Mesenchymal stem cell (in vitro differentiated cells and primary cell): ENCODE measurements at regions not wholly inside any gene's neighbourhood (a gene's known extent, or its start where the extent isn't known, plus 50 kb on each side); places are given as distances from the start of the nearest gene placed in this dataset.
A peak's percentile ranks its signal among the peaks of the same experiment; 100 is the strongest.

Experiments used
- DNase-seq: peaks from one replicate; pipeline ENCODE4 v3.0.0-alpha.2; 2013
- H2AFZ ChIP-seq: one replicate; pipeline ENCODE4 v1.6.1; 2013; ENCODE audit warnings: low read depth, mild to moderate bottlenecking, control low read depth, inconsistent platforms, low read length, moderate library complexity
- H2AK5ac ChIP-seq: 2 replicates; pipeline ENCODE4 v1.6.1; 2013; ENCODE audit warnings: low read length, moderate library complexity, mild to moderate bottlenecking, inconsistent platforms; ENCODE audit not compliant: severe bottlenecking
- H2BK120ac ChIP-seq: one replicate; pipeline ENCODE4 v1.6.1; 2013; ENCODE audit warnings: low read depth, mild to moderate bottlenecking, inconsistent platforms, low read length, moderate library complexity
- H2BK12ac ChIP-seq, 2 experiments: one replicate each; pipeline ENCODE4 v1.6.1; 2013; ENCODE audit warnings: inconsistent platforms in 2 of 2, low read length in 2 of 2, mild to moderate bottlenecking in 2 of 2, moderate library complexity in 2 of 2, control low read depth in 1 of 2
- H2BK15ac ChIP-seq: one replicate; pipeline ENCODE4 v1.6.1; 2013; ENCODE audit warnings: mild to moderate bottlenecking, low read depth, inconsistent platforms; ENCODE audit not compliant: poor library complexity, severe bottlenecking
- H2BK5ac ChIP-seq: 2 replicates; pipeline ENCODE4 v1.6.1; 2013; ENCODE audit warnings: low read depth, mild to moderate bottlenecking, low read length, control low read depth, inconsistent platforms; ENCODE audit not compliant: poor library complexity, severe bottlenecking
- H3K14ac ChIP-seq, 2 experiments: one replicate each; pipeline ENCODE4 v1.6.1; 2013; ENCODE audit warnings: inconsistent platforms in 2 of 2, low read length in 2 of 2, control low read depth in 1 of 2, mild to moderate bottlenecking in 1 of 2, moderate library complexity in 1 of 2
- H3K18ac ChIP-seq, 2 experiments: one replicate each; pipeline ENCODE4 v1.6.1; 2013; ENCODE audit warnings: inconsistent platforms in 2 of 2, low read length in 2 of 2, control low read depth in 1 of 2, low read depth in 1 of 2, mild to moderate bottlenecking in 1 of 2
- H3K23ac ChIP-seq, 2 experiments: one replicate each; pipeline ENCODE4 v1.6.1; 2013; ENCODE audit warnings: inconsistent platforms in 2 of 2, low read length in 2 of 2, mild to moderate bottlenecking in 2 of 2, moderate library complexity in 2 of 2, control low read depth in 1 of 2
- H3K27ac ChIP-seq: 2 replicates; pipeline ENCODE4 v1.5.1; 2013; ENCODE audit warnings: mild to moderate bottlenecking, moderate library complexity, low read length, control low read depth, inconsistent platforms; ENCODE audit not compliant: poor library complexity, severe bottlenecking
- H3K27me3 ChIP-seq, 2 experiments: 2 replicates each; pipeline versions ENCODE4 v1.6.1 to v1.7.0; 2013; ENCODE audit warnings: low read length in 2 of 2, mild to moderate bottlenecking in 2 of 2, moderate library complexity in 2 of 2, control low read depth in 1 of 2, inconsistent platforms in 1 of 2; ENCODE audit not compliant: control insufficient read depth in 1 of 2, insufficient read depth in 1 of 2
- H3K36me3 ChIP-seq, 2 experiments: 2 replicates each; pipeline versions ENCODE4 v1.6.1 to v1.7.0; 2013; ENCODE audit warnings: low read length in 2 of 2, control low read depth in 1 of 2, inconsistent platforms in 1 of 2, low read depth in 1 of 2, mild to moderate bottlenecking in 1 of 2; ENCODE audit not compliant: insufficient read depth in 2 of 2, control insufficient read depth in 1 of 2
- H3K4ac ChIP-seq, 2 experiments: one replicate each; pipeline ENCODE4 v1.6.1; 2013; ENCODE audit warnings: inconsistent platforms in 2 of 2, low read length in 2 of 2, mild to moderate bottlenecking in 2 of 2, moderate library complexity in 2 of 2, control low read depth in 1 of 2, low read depth in 1 of 2
- H3K4me1 ChIP-seq: 2 replicates; pipeline ENCODE4 v1.6.1; 2013; ENCODE audit warnings: low read depth, low read length, control low read depth; ENCODE audit not compliant: control insufficient read depth, insufficient read depth
- H3K4me2 ChIP-seq: 2 replicates; pipeline ENCODE4 v1.6.1; 2013; ENCODE audit warnings: low read length, mild to moderate bottlenecking, inconsistent platforms; ENCODE audit not compliant: poor library complexity, severe bottlenecking
- H3K4me3 ChIP-seq, 2 experiments: 2 replicates each; pipeline versions ENCODE4 v1.5.1 to v1.7.0; 2013; ENCODE audit warnings: low read length in 2 of 2, mild to moderate bottlenecking in 2 of 2, control low read depth in 1 of 2, low read depth in 1 of 2; ENCODE audit not compliant: insufficient read depth in 1 of 2
- H3K79me1 ChIP-seq: replicated peaks from 2 replicates; pipeline ENCODE4 v1.6.1; 2013; ENCODE audit warnings: mild to moderate bottlenecking, control low read depth, low read length, inconsistent platforms; ENCODE audit not compliant: poor library complexity, severe bottlenecking
- H3K9ac ChIP-seq: 2 replicates; pipeline ENCODE4 v1.7.0; 2013; ENCODE audit warnings: mild to moderate bottlenecking, low read length, moderate library complexity
- H3K9me3 ChIP-seq: 2 replicates; pipeline ENCODE4 v1.7.0; 2013; ENCODE audit warnings: mild to moderate bottlenecking, low read length; ENCODE audit not compliant: control insufficient read depth
- H4K8ac ChIP-seq: one replicate; pipeline ENCODE4 v1.6.1; 2013; ENCODE audit warnings: inconsistent platforms, mild to moderate bottlenecking, low read length, moderate library complexity
- H4K91ac ChIP-seq: one replicate; pipeline ENCODE4 v1.6.1; 2013; ENCODE audit warnings: mild to moderate bottlenecking, low read length, inconsistent platforms
- WGBS: methylation state at CpG from one replicate; pipeline ENCODE4 v1.1.7; 2013; ENCODE audit warnings: mixed read lengths; 5-methylcytosine and 5-hydroxymethylcytosine counted together

GRCh38 chr18:76656925-76657827 is 162.1 kb upstream of the ZNF516 start:
- DNase-seq: peak; percentile 38
- no peak overlapping the region for H3K4ac ChIP-seq
- no peak overlapping the region for H4K8ac ChIP-seq
- no peak overlapping the region for H3K9ac ChIP-seq
- no peaks in the 10 kb centered on the region for H3K36me3 ChIP-seq
- WGBS: 26% methylated on average over 5 of the region's 8 CpGs
- H3K14ac ChIP-seq: no peak overlapping the region
- H3K79me1 ChIP-seq: no peaks in the 10 kb centered on the region
- no peak overlapping the region for H3K23ac ChIP-seq
- H2AK5ac ChIP-seq: no peak overlapping the region
- no peaks in the 10 kb centered on the region for H3K9me3 ChIP-seq
- no peak overlapping the region for H3K4me3 ChIP-seq
- no peak overlapping the region for H2AFZ ChIP-seq
- no peak overlapping the region for H2BK12ac ChIP-seq
- no peak overlapping the region for H3K4me2 ChIP-seq
- no peak overlapping the region for H2BK120ac ChIP-seq
- H4K91ac ChIP-seq: no peak overlapping the region
- peaks cover 35 to 66% of the 10 kb centered on the region in 2 experiments for H3K27me3 ChIP-seq
- H2BK15ac ChIP-seq: no peak overlapping the region
- no peak overlapping the region for H3K27ac ChIP-seq
- H3K18ac ChIP-seq: no peak overlapping the region
- H2BK5ac ChIP-seq: no peak overlapping the region
- H3K4me1 ChIP-seq: no peaks in the 10 kb centered on the region

GRCh38 chr18:76654577-76654976 is 159.5 kb upstream of the ZNF516 start:
- Histone ChIP-seq H3K36me3 (no peaks in the 10 kb centered on the region), H3K4me2 (no peak overlapping the region), H3K27ac (no peak overlapping the region), H2AK5ac (no peak overlapping the region), H3K79me1 (no peaks in the 10 kb centered on the region), H3K14ac (no peak overlapping the region), H2BK5ac (no peak overlapping the region), H3K4me1 (no peaks in the 10 kb centered on the region), H4K8ac (no peak overlapping the region), H3K27me3 (peaks cover 35 to 65% of the 10 kb centered on the region in 2 experiments), H4K91ac (no peak overlapping the region), H2BK120ac (no peak overlapping the region), H3K9me3 (no peaks in the 10 kb centered on the region), H3K4me3 (no peak overlapping the region), H3K18ac (no peak overlapping the region), H2BK15ac (no peak overlapping the region), H2AFZ (no peak overlapping the region), H3K9ac (no peak overlapping the region), H2BK12ac (no peak overlapping the region), H3K23ac (no peak overlapping the region), H3K4ac (no peak overlapping the region)
- no peak for DNase-seq
- 63% methylated on average over 4 of the region's 4 CpGs for WGBS

DNA sequence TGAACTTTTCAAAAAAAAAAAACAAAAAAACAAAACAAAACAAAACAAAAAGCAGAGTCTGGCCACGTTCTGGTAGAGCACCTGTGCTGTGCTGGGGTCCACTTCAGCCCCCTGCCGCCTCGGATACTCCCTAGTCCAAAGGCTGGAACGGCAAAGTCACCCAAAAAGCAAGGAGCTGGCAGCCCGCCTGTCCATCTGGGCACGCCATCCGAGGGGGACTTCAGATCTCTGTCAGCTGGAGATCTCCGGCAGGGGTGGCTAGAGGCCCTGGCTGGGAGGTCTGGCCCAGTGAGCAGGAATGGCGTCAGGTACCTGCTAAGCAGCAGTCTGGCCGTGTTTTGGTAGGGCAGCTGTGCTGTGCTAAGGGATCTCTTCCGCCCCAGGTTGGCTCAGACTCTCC is 152.3 kb upstream of the ZNF516 start:
- Histone ChIP-seq H3K79me1 (no peaks in the 10 kb centered on the region), H2BK12ac (no peak overlapping the region), H3K18ac (no peak overlapping the region), H4K8ac (no peak overlapping the region), H3K14ac (no peak overlapping the region), H3K9me3 (no peaks in the 10 kb centered on the region), H2BK5ac (no peak overlapping the region), H3K27ac (no peak overlapping the region), H3K4me1 (no peaks in the 10 kb centered on the region), H3K23ac (no peak overlapping the region), H2BK15ac (no peak overlapping the region), H3K4ac (no peak overlapping the region), H4K91ac (no peak overlapping the region), H3K4me3 (no peak overlapping the region), H2AFZ (no peak overlapping the region), H3K27me3 (peaks cover 17 to 29% of the 10 kb centered on the region in 2 experiments), H3K9ac (no peak overlapping the region), H2BK120ac (no peak overlapping the region), H2AK5ac (no peak overlapping the region), H3K36me3 (no peaks in the 10 kb centered on the region), H3K4me2 (no peak overlapping the region)
- WGBS: 84% methylated on average over 11 of the region's 11 CpGs
- DNase-seq: no peak

- Histone ChIP-seq H4K8ac (no peak overlapping the region), H3K27ac (no peak overlapping the region)
- 85% methylated on average over 4 of the region's 13 CpGs for WGBS
Measured at GRCh38 chr18:76644580-76644979, 149.5 kb upstream of the ZNF516 start.

More at GRCh38 chr18:76644580-76644979, 149.5 kb upstream of the ZNF516 start:
- no peak overlapping the region for H3K4me2 ChIP-seq
- H3K27me3 ChIP-seq: peaks cover 8 to 12% of the 10 kb centered on the region in 2 experiments
- H4K91ac ChIP-seq: no peak overlapping the region
- H3K4me1 ChIP-seq: no peaks in the 10 kb centered on the region
- H2AFZ ChIP-seq: no peak overlapping the region
- DNase-seq: no peak
- H2BK120ac ChIP-seq: no peak overlapping the region
- no peak overlapping the region for H2AK5ac ChIP-seq
- H3K79me1 ChIP-seq: no peaks in the 10 kb centered on the region
- H3K14ac ChIP-seq: no peak overlapping the region
- H3K4ac ChIP-seq: no peak overlapping the region
- no peak overlapping the region for H2BK12ac ChIP-seq
- no peak overlapping the region for H3K4me3 ChIP-seq
- no peak overlapping the region for H2BK15ac ChIP-seq
- no peaks in the 10 kb centered on the region for H3K9me3 ChIP-seq
- H3K23ac ChIP-seq: no peak overlapping the region
- no peaks in the 10 kb centered on the region for H3K36me3 ChIP-seq
- no peak overlapping the region for H3K18ac ChIP-seq
- no peak overlapping the region for H3K9ac ChIP-seq
- no peak overlapping the region for H2BK5ac ChIP-seq
